ENCODE measurements at regions not wholly inside any gene's neighbourhood (a gene's known extent, or its start where the extent isn't known, plus 50 kb on each side); places are given as distances from the start of the nearest gene placed in this dataset.

DNA sequence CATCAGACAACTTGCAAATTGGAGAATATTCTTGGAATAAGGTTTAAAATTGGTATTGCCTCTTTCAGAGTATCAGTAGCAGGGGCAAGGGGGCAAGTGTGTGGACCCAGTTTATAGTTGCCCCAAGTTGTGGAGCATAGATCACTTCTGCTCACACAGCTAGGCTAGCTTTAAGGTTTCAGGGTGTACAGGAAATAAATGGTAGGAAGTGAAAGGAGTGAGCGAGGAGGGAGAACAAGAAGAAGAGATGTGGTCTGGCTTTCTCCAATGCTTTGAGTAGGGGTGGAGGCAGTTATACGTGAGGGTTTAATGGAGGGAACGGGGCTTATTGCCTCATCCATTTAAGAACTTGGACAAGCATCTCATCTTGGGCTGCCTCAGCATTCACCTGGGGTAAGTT is 290.0 kb upstream of the CFAP20DC start:
- no peak for DNase-seq (ENCODE audit: low read depth)

GRCh38 chr3:59338934-59339333 is 289.1 kb upstream of the CFAP20DC start:
- DNase-seq (ENCODE audit: low read depth): no peak
- no peaks in the 10 kb centered on the region for H3K27me3 ChIP-seq (ENCODE audit: control insufficient read depth, insufficient read depth, low read length)
- no peak overlapping the region for H3K4me3 ChIP-seq (ENCODE audit: low read depth, low read length)
- no peak for TF ChIP-seq CTCF (IDR thresholded peaks at IDR 0.05; ENCODE audit: insufficient read depth, low read length, poor library complexity, severe bottlenecking)
- no peaks in the 10 kb centered on the region for H3K36me3 ChIP-seq (ENCODE audit: control insufficient read depth, insufficient read depth, low read length)

More for the DNA sequence above, 290.0 kb upstream of the CFAP20DC start:
- Histone ChIP-seq H3K27me3 (ENCODE audit: control insufficient read depth, insufficient read depth, low read length) (no peaks in the 10 kb centered on the region), H3K4me3 (ENCODE audit: low read depth, low read length) (no peak overlapping the region), H3K36me3 (ENCODE audit: control insufficient read depth, insufficient read depth, low read length) (no peaks in the 10 kb centered on the region)
- TF ChIP-seq CTCF (IDR thresholded peaks at IDR 0.05; ENCODE audit: insufficient read depth, low read length, poor library complexity, severe bottlenecking): no peak

- DNase-seq (ENCODE audit: low read depth): no peak
- Histone ChIP-seq H3K27me3 (ENCODE audit: control insufficient read depth, insufficient read depth, low read length) (no peaks in the 10 kb centered on the region), H3K36me3 (ENCODE audit: control insufficient read depth, insufficient read depth, low read length) (no peaks in the 10 kb centered on the region), H3K4me3 (ENCODE audit: low read depth, low read length) (no peak overlapping the region)
- no peak for TF ChIP-seq CTCF (IDR thresholded peaks at IDR 0.05; ENCODE audit: insufficient read depth, low read length, poor library complexity, severe bottlenecking)
Observed at GRCh38 chr3:59335338-59335737, 285.5 kb upstream of the CFAP20DC start.

- H3K4me3 ChIP-seq (ENCODE audit: low read depth, low read length): no peak overlapping the region
- no peak for TF ChIP-seq CTCF (IDR thresholded peaks at IDR 0.05; ENCODE audit: insufficient read depth, low read length, poor library complexity, severe bottlenecking)
- H3K27me3 ChIP-seq (ENCODE audit: control insufficient read depth, insufficient read depth, low read length): no peaks in the 10 kb centered on the region
- no peaks in the 10 kb centered on the region for H3K36me3 ChIP-seq (ENCODE audit: control insufficient read depth, insufficient read depth, low read length)
- DNase-seq (ENCODE audit: low read depth): no peak
Observed at GRCh38 chr3:59334585-59334984, 284.8 kb upstream of the CFAP20DC start.

GRCh38 chr3:59327376-59327808 is 277.6 kb upstream of the CFAP20DC start:
- H3K27me3 ChIP-seq (ENCODE audit: control insufficient read depth, insufficient read depth, low read length): no peaks in the 10 kb centered on the region
- no peaks in the 10 kb centered on the region for H3K36me3 ChIP-seq (ENCODE audit: control insufficient read depth, insufficient read depth, low read length)
- DNase-seq (ENCODE audit: low read depth): peak; percentile 98
- TF ChIP-seq CTCF (IDR thresholded peaks at IDR 0.05; ENCODE audit: insufficient read depth, low read length, poor library complexity, severe bottlenecking): no peak
- no peak overlapping the region for H3K4me3 ChIP-seq (ENCODE audit: low read depth, low read length)

- Histone ChIP-seq H3K36me3 (ENCODE audit: control insufficient read depth, insufficient read depth, low read length) (no peaks in the 10 kb centered on the region), H3K4me3 (ENCODE audit: low read depth, low read length) (no peak overlapping the region), H3K27me3 (ENCODE audit: control insufficient read depth, insufficient read depth, low read length) (no peaks in the 10 kb centered on the region)
- TF ChIP-seq CTCF (IDR thresholded peaks at IDR 0.05; ENCODE audit: insufficient read depth, low read length, poor library complexity, severe bottlenecking): peak; percentile 42
- no peak for DNase-seq (ENCODE audit: low read depth)
Observed at GRCh38 chr3:59326246-59327024, 276.6 kb upstream of the CFAP20DC start.
